D721Med (cell line): ENCODE measurements at regions not wholly inside any gene's neighbourhood (a gene's known extent, or its start where the extent isn't known, plus 50 kb on each side); places are given as distances from the start of the nearest gene placed in this dataset.

Source experiments
- DNase-seq: peaks from one replicate; pipeline ENCODE4 v3.0.0; 2011; ENCODE audit warnings: low spot score; ENCODE audit not compliant: insufficient read length
- FAIRE-seq: peaks from 2 replicates; lab custom pipeline; 2011; peaks lifted over from hg19 to GRCh38; lab: Jason Lieb, UNC
- CTCF ChIP-seq: IDR thresholded peaks from 2 replicates; pipeline ENCODE4 v1.5.1; 2012; ENCODE audit warnings: mild to moderate bottlenecking, control low read depth; ENCODE audit not compliant: insufficient read depth; ENCODE audit errors: missing control alignments

DNA sequence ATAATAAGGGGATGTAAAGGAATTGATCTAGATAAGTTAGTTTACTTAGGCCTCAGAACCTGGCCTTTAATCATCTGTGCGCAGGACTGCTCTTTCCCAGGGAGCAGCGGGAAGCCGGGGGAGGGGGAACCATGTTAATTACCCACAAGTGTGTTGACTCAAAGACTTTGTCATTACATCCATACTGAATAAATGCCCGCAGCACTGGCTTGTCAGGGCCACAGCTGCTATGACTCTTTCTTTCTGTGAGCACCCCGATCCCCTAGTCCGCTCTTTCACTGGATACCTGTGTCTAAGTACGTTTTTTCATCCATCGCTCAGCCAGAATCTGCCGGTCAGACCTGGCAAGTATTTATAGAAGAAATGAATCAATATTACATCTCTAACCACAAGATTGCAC, 249.3 kb upstream of the DMRT1 start:
- no peak for DNase-seq
- TF ChIP-seq CTCF: no peak
- no peak for FAIRE-seq

GRCh38 chr9:592733-593132, 248.8 kb upstream of the DMRT1 start:
- FAIRE-seq (no peak), DNase-seq (no peak)
- no peak for TF ChIP-seq CTCF

- FAIRE-seq: no peak
- no peak for TF ChIP-seq CTCF
- DNase-seq: no peak
Observed at GRCh38 chr9:593809-594208, 247.7 kb upstream of the DMRT1 start.

DNA sequence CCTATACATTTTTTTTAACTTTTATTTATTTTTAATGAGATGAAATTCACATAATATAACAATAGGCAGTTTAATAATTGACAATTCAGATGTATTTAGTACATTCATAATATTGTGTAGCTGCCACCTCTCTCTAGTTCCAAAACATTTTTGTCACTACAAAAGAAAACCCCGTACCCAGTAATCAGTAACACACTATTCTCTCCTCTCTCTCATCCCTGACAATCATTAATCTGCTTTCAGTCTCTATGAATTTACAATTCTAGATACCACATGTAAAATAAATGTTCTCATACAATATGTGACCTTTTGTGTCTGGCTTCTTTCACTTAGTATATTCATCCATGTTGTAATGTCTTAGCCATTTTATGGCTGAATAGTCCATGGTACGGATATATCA, 244.8 kb upstream of the DMRT1 start:
- no peak for DNase-seq
- no peak for TF ChIP-seq CTCF
- no peak for FAIRE-seq

DNA sequence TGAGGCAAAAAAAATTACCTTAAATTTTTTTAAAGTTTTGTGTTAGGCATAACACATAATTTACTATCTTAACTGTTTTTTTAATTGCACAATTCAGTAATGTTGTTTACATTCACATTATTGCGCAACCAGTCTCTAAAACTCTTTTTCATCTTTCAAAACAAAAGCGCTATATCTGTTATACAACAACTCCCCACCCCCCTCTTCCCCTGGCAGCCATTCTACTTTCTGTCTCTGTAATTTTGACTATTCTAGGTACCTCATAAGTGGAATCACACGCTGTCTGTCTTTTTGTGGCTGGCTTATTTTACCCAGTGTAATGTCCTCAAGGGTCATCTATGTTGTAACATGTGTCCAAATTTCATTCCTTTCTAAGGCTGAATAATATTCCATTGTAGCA, 241.5 kb upstream of the DMRT1 start:
- no peak for TF ChIP-seq CTCF
- FAIRE-seq (no peak), DNase-seq (no peak)

DNA sequence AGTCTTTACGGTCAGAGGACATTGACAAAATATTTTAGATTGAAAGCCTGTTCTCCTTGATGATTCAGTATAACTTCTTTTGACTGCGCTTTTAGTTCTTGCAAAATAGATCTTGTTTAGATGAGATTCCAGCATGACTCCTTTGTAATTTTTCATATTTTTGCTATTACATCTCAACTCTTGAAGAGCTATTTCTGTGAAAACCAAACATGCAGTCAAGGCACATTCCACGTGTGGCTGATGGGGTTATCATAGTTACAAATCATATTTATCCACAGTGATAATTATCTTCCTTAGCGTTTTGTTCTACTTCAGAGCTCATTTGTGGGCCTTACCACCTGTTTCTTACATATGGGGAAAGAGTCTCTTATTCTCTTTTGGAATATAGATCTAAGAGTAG, 238.8 kb upstream of the DMRT1 start:
- FAIRE-seq: peak; percentile 35

GRCh38 chr9:603126-603525, 238.4 kb upstream of the DMRT1 start:
- no peak for TF ChIP-seq CTCF
- no peak for FAIRE-seq
- DNase-seq: no peak

More for the DNA sequence above, 238.8 kb upstream of the DMRT1 start:
- no peak for DNase-seq
- TF ChIP-seq CTCF: no peak
